SK-N-SH (cell line): ENCODE measurements at regions not wholly inside any gene's neighbourhood (a gene's known extent, or its start where the extent isn't known, plus 50 kb on each side); places are given as distances from the start of the nearest gene placed in this dataset.

ENCODE experiments used
- CHD2 ChIP-seq: fragments of 150-350 bp; IDR thresholded peaks from 2 replicates; pipeline ENCODE4 v1.6.1; 2018; ENCODE audit warnings: low read length; ENCODE audit not compliant: partially characterized antibody
- EP300 ChIP-seq, 2 experiments: IDR thresholded peaks; 2 replicates each; pipeline versions ENCODE4 v1.4.0 to v1.6.1; 2012; ENCODE audit warnings: borderline replicate concordance in 1 of 2, low read depth in 1 of 2, low read length in 1 of 2
- EZH2phosphoT487 ChIP-seq: fragments of 200-600 bp; sonication (generic); IDR thresholded peaks from 2 replicates; pipeline ENCODE4 v1.6.1; 2017; ENCODE audit warnings: low read depth, mixed run types, mild to moderate bottlenecking, antibody characterized with exemption, moderate library complexity, borderline replicate concordance
- GABPA ChIP-seq: IDR thresholded peaks from 2 replicates; pipeline ENCODE4 v1.4.0; 2012; ENCODE audit warnings: low read depth, mild to moderate bottlenecking
- NRF1 ChIP-seq: IDR thresholded peaks from 2 replicates; pipeline ENCODE4 v1.6.1; 2012; ENCODE audit warnings: low read depth, mild to moderate bottlenecking, low read length
- POLR2AphosphoS5 ChIP-seq: IDR thresholded peaks from 2 replicates; pipeline ENCODE4 v1.6.1; 2012; ENCODE audit warnings: low read depth, low read length
- RAD21 ChIP-seq: IDR thresholded peaks from 2 replicates; pipeline ENCODE4 v1.6.1; 2012; ENCODE audit warnings: mild to moderate bottlenecking, low read length
- RFX5 ChIP-seq: IDR thresholded peaks from 2 replicates; pipeline ENCODE4 v1.6.1; 2012; ENCODE audit warnings: mild to moderate bottlenecking, improper control_type of control experiment, low read length
- SIN3A ChIP-seq: IDR thresholded peaks from 2 replicates; pipeline ENCODE4 v1.6.1; 2012; ENCODE audit warnings: low read depth, mild to moderate bottlenecking, low read length, moderate library complexity, borderline replicate concordance
- SMC3 ChIP-seq: IDR thresholded peaks from 2 replicates; pipeline ENCODE4 v1.6.1; 2012; ENCODE audit warnings: low read depth, low read length, improper control_type of control experiment
- TAF1 ChIP-seq: IDR thresholded peaks from 2 replicates; pipeline ENCODE4 v1.6.1; 2012; ENCODE audit warnings: low read depth, mild to moderate bottlenecking, low read length, moderate library complexity, borderline replicate concordance
- TF ChIP-seq, protein P1 (sequence below): fragments of 200-600 bp; sonication (generic); IDR thresholded peaks from 2 replicates; pipeline ENCODE4 v1.6.1; 2017; ENCODE audit warnings: antibody characterized with exemption, mild to moderate bottlenecking, moderate library complexity
- TF ChIP-seq, protein P2 (sequence below): IDR thresholded peaks from 2 replicates; pipeline ENCODE4; 2012

DNA sequence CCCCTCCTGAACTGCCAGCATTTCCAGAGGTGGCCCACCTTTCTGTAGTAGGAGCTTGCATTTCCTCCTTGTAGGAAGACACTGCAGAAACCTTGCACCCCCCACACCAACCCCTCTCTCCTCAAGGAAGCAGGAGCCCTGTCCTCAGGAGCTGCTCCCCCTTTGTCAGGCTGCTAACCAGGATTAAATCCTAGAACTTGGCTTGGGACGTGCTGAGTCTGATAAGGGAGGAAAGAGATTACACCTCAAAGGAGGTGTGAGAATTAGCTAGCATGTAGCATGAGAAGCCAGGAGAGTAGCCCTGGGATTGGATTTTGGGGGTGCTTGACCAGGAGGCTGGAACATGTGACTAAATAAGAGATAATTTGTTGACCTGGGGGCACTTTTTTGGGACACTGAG, 119.8 kb upstream of the ALDH1B1 start:
- TF ChIP-seq, protein P1, sequence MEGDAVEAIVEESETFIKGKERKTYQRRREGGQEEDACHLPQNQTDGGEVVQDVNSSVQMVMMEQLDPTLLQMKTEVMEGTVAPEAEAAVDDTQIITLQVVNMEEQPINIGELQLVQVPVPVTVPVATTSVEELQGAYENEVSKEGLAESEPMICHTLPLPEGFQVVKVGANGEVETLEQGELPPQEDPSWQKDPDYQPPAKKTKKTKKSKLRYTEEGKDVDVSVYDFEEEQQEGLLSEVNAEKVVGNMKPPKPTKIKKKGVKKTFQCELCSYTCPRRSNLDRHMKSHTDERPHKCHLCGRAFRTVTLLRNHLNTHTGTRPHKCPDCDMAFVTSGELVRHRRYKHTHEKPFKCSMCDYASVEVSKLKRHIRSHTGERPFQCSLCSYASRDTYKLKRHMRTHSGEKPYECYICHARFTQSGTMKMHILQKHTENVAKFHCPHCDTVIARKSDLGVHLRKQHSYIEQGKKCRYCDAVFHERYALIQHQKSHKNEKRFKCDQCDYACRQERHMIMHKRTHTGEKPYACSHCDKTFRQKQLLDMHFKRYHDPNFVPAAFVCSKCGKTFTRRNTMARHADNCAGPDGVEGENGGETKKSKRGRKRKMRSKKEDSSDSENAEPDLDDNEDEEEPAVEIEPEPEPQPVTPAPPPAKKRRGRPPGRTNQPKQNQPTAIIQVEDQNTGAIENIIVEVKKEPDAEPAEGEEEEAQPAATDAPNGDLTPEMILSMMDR, result no peak
- TF ChIP-seq CHD2 (no peak), NRF1 (no peak), SIN3A (no peak), RAD21 (no peak), TAF1 (no peak), POLR2AphosphoS5 (no peak), GABPA (no peak), EP300 (IDR thresholded peaks at IDR 0.05; ENCODE audit: borderline replicate concordance in 1 of 2, low read depth in 1 of 2, low read length in 1 of 2) (no peak), EZH2phosphoT487 (no peak), SMC3 (no peak), RFX5 (no peak)
- TF ChIP-seq, protein P2, sequence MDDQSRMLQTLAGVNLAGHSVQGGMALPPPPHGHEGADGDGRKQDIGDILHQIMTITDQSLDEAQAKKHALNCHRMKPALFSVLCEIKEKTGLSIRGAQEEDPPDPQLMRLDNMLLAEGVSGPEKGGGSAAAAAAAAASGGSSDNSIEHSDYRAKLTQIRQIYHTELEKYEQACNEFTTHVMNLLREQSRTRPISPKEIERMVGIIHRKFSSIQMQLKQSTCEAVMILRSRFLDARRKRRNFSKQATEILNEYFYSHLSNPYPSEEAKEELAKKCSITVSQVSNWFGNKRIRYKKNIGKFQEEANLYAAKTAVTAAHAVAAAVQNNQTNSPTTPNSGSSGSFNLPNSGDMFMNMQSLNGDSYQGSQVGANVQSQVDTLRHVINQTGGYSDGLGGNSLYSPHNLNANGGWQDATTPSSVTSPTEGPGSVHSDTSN, result no peak
